Natural killer cell (primary cell): ENCODE measurements at regions not wholly inside any gene's neighbourhood (a gene's known extent, or its start where the extent isn't known, plus 50 kb on each side); places are given as distances from the start of the nearest gene placed in this dataset.
"Not testable (repeated sequence)": the region's sequence is repeated elsewhere in the genome, so short reads cannot be mapped to it uniquely, and the experiment has no call there.

Source experiments
- ATAC-seq, 3 donors: fragments of 150-1000 bp in 2 of 3; fragments of 200-7000 bp in 1 of 3; cut with Tn5 transposase; 1 replicate in 1 of 3; 2 replicates in 2 of 3; pipeline ENCODE4 v1.10.0; 2021; ENCODE audit warnings: mild to moderate bottlenecking in 2 of 3, moderate library complexity in 2 of 3
- DNase-seq, 2 donors: peaks; one replicate each; pipeline versions ENCODE4 v3.0.0 to v3.0.0-alpha.2; 2013 to 2021; ENCODE audit warnings: mixed read lengths in 1 of 2
- H3K27ac ChIP-seq: one replicate; pipeline ENCODE4 v1.5.1; 2013; ENCODE audit warnings: mild to moderate bottlenecking, low read length
- H3K27me3 ChIP-seq: one replicate; pipeline ENCODE4 v1.6.1; 2013; ENCODE audit warnings: low read length; ENCODE audit not compliant: control insufficient read depth, insufficient read depth
- H3K36me3 ChIP-seq: one replicate; pipeline ENCODE4 v1.6.1; 2013; ENCODE audit warnings: low read length; ENCODE audit not compliant: control insufficient read depth, insufficient read depth
- H3K4me1 ChIP-seq: one replicate; pipeline ENCODE4 v1.6.1; 2013; ENCODE audit warnings: low read length; ENCODE audit not compliant: control insufficient read depth, insufficient read depth
- H3K4me3 ChIP-seq: one replicate; pipeline ENCODE4 v1.5.1; 2013; ENCODE audit warnings: low read length
- H3K9me3 ChIP-seq: one replicate; pipeline ENCODE4 v1.6.1; 2013; ENCODE audit warnings: low read length; ENCODE audit not compliant: control insufficient read depth, insufficient read depth
- H3K27ac Mint-ChIP-seq, 2 donors: one replicate each; pipeline ENCODE4 v1.8.0; 2022; ENCODE audit warnings: mild to moderate bottlenecking in 2 of 2, mixed read lengths in 2 of 2, moderate library complexity in 1 of 2
- H3K27me3 Mint-ChIP-seq, 2 donors: one replicate each; pipeline ENCODE4 v1.8.0; 2022; ENCODE audit warnings: low read depth in 2 of 2, mixed read lengths in 2 of 2
- H3K36me3 Mint-ChIP-seq: one replicate; pipeline ENCODE4 v1.8.0; 2022; ENCODE audit warnings: mixed read lengths
- H3K4me1 Mint-ChIP-seq, 2 donors: one replicate each; pipeline ENCODE4 v1.8.0; 2022; ENCODE audit warnings: mixed read lengths in 2 of 2
- H3K4me3 Mint-ChIP-seq: one replicate; pipeline ENCODE4 v1.8.0; 2022; ENCODE audit warnings: mild to moderate bottlenecking, moderate library complexity, mixed read lengths
- H3K9me3 Mint-ChIP-seq, 2 donors: one replicate each; pipeline ENCODE4 v1.8.0; 2022; ENCODE audit warnings: mixed read lengths in 2 of 2
- CTCF ChIP-seq: fragments of 200-600 bp; IDR thresholded peaks from one replicate; pipeline ENCODE4 v1.8.0; 2022; ENCODE audit warnings: antibody characterized with exemption
- WGBS: methylation state at CpG from one replicate; pipeline ENCODE4 v1.1.7; 2013; ENCODE audit warnings: missing lambda C conversion rate; ENCODE audit not compliant: insufficient coverage; 5-methylcytosine and 5-hydroxymethylcytosine counted together
- intact Hi-C: fragments of 100-400 bp; cut with micrococcal nuclease; formaldehyde crosslinking; loops from one replicate; pipeline ENCODE4 v1.14.2; 2022

GRCh38 chr14:57122129-57122528, 146.6 kb downstream of the EXOC5 start:
- no peak for TF ChIP-seq CTCF
- Mint-ChIP-seq H3K4me1 (no peaks in the 10 kb centered on the region), H3K36me3 (no peaks in the 10 kb centered on the region), H3K27me3 (no peaks in the 10 kb centered on the region), H3K4me3 (no peak overlapping the region), H3K9me3 (no peaks in the 10 kb centered on the region), H3K27ac (no peak overlapping the region)
- Histone ChIP-seq H3K4me3 (no peak overlapping the region), H3K27me3 (peaks cover 2% of the 10 kb centered on the region), H3K4me1 (no peaks in the 10 kb centered on the region), H3K9me3 (no peaks in the 10 kb centered on the region), H3K27ac (no peak overlapping the region), H3K36me3 (no peaks in the 10 kb centered on the region)
- no peak for DNase-seq
- intact Hi-C loops = no loop called here
- 53% methylated on average over 2 of the region's 3 CpGs for WGBS
- no peak for ATAC-seq

GRCh38 chr14:57112072-57112807, 156.5 kb downstream of the EXOC5 start:
- H3K9me3 ChIP-seq, H3K27ac ChIP-seq, H3K27ac Mint-ChIP-seq, intact Hi-C loops, H3K4me1 ChIP-seq, H3K9me3 Mint-ChIP-seq, H3K36me3 ChIP-seq, DNase-seq, H3K4me1 Mint-ChIP-seq, H3K4me3 ChIP-seq, H3K36me3 Mint-ChIP-seq, H3K4me3 Mint-ChIP-seq, H3K27me3 Mint-ChIP-seq, H3K27me3 ChIP-seq, ATAC-seq: not testable (repeated sequence)
- WGBS = 76% methylated on average over 14 of the region's 32 CpGs

GRCh38 chr14:57110411-57110810, 158.3 kb downstream of the EXOC5 start:
- not testable (repeated sequence) for ATAC-seq, H3K4me3 Mint-ChIP-seq
- 100% methylated on average over 1 of the region's 4 CpGs for WGBS

GRCh38 chr14:57091030-57091608, 177.6 kb downstream of the EXOC5 start:
- no peak overlapping the region for H3K27ac Mint-ChIP-seq

More at GRCh38 chr14:57110411-57110810, 158.3 kb downstream of the EXOC5 start:
- H3K9me3 ChIP-seq, H3K4me3 ChIP-seq, intact Hi-C loops, H3K36me3 Mint-ChIP-seq, H3K36me3 ChIP-seq, H3K27me3 ChIP-seq, H3K27ac Mint-ChIP-seq, H3K4me1 ChIP-seq, DNase-seq, H3K4me1 Mint-ChIP-seq, H3K27me3 Mint-ChIP-seq, H3K27ac ChIP-seq: not testable (repeated sequence)
- peaks cover 4 to 11% of the 10 kb centered on the region in 2 donors for H3K9me3 Mint-ChIP-seq

More at GRCh38 chr14:57091030-57091608, 177.6 kb downstream of the EXOC5 start:
- no peaks in the 10 kb centered on the region for H3K4me1 Mint-ChIP-seq
- no peak for TF ChIP-seq CTCF
- Histone ChIP-seq H3K36me3 (no peaks in the 10 kb centered on the region), H3K4me1 (no peaks in the 10 kb centered on the region), H3K27me3 (no peaks in the 10 kb centered on the region), H3K9me3 (peaks cover 4% of the 10 kb centered on the region), H3K4me3 (no peak overlapping the region), H3K27ac (no peak overlapping the region)
- ATAC-seq (no peak), DNase-seq (no peak)
- no peak overlapping the region for H3K4me3 Mint-ChIP-seq
- intact Hi-C loops = no loop called here
- 77% methylated on average over 12 of the region's 13 CpGs for WGBS
- H3K27me3 Mint-ChIP-seq = no peaks in the 10 kb centered on the region
- no peaks in the 10 kb centered on the region for H3K36me3 Mint-ChIP-seq
- peaks cover 0 to 4% of the 10 kb centered on the region in 2 donors for H3K9me3 Mint-ChIP-seq
